ENCODE measurements at regions not wholly inside any gene's neighbourhood (a gene's known extent, or its start where the extent isn't known, plus 50 kb on each side); places are given as distances from the start of the nearest gene placed in this dataset.

DNA sequence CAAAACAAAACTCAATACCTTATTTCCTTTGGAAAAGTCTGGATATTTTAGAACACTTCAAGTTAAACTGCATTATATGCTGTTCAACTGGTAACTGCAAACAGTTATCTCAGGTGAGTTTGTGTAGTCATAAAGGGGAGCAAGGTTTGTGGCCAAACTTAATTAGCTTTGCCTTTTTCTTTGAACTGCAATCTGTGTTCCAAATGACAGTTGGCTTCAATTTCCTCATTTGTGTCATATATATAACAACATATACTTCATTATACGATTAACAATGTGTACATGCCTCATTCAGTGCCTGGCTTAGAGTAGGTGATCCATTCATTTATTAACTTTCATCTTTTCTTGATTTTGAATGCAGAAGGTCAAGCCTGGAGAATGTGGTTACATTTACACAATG lies 55.8 kb downstream of the KCNE4 start:
- H3K9ac ChIP-seq (ENCODE audit: insufficient read depth in 1 of 2, low read length in 2 of 2): no peak overlapping the region
- H3K4me1 ChIP-seq (ENCODE audit: control insufficient read depth in 5 of 5, insufficient read depth in 5 of 5, low read length in 5 of 5): no peaks in the 10 kb centered on the region
- H3K36me3 ChIP-seq (ENCODE audit: control insufficient read depth in 4 of 4, insufficient read depth in 4 of 4, low read length in 4 of 4): no peaks in the 10 kb centered on the region
- no peaks in the 10 kb centered on the region for H3K27me3 ChIP-seq (ENCODE audit: control insufficient read depth in 3 of 3, insufficient read depth in 3 of 3, low read length in 2 of 3)
- H3K9me3 ChIP-seq (ENCODE audit: control insufficient read depth in 4 of 4, insufficient read depth in 3 of 4, low read length in 3 of 4): no peaks in the 10 kb centered on the region
- no peak overlapping the region for H3K4me3 ChIP-seq
- no peak overlapping the region for H3K27ac ChIP-seq (ENCODE audit: low read depth in 1 of 2, low read length in 1 of 2)
- TF ChIP-seq CTCF (IDR thresholded peaks at IDR 0.05; ENCODE audit: control extremely low read depth, extremely low read depth): no peak
- ATAC-seq (ENCODE audit: insufficient read depth, low FRiP score): no peak
- DNase-seq: no peak
- 65 to 72% methylated on average over 1 of the region's 1 CpG for WGBS, 2 donors

- DNase-seq (no peak), ATAC-seq (ENCODE audit: insufficient read depth, low FRiP score) (peak; percentile 19)
- Histone ChIP-seq H3K9ac (ENCODE audit: insufficient read depth in 1 of 2, low read length in 2 of 2) (no peak overlapping the region), H3K36me3 (ENCODE audit: control insufficient read depth in 4 of 4, insufficient read depth in 4 of 4, low read length in 4 of 4) (no peaks in the 10 kb centered on the region), H3K27ac (ENCODE audit: low read depth in 1 of 2, low read length in 1 of 2) (no peak overlapping the region), H3K9me3 (ENCODE audit: control insufficient read depth in 4 of 4, insufficient read depth in 3 of 4, low read length in 3 of 4) (no peaks in the 10 kb centered on the region), H3K4me1 (ENCODE audit: control insufficient read depth in 5 of 5, insufficient read depth in 5 of 5, low read length in 5 of 5) (no peaks in the 10 kb centered on the region), H3K27me3 (ENCODE audit: control insufficient read depth in 3 of 3, insufficient read depth in 3 of 3, low read length in 2 of 3) (no peaks in the 10 kb centered on the region), H3K4me3 (no peak overlapping the region)
- no peak for TF ChIP-seq CTCF (IDR thresholded peaks at IDR 0.05; ENCODE audit: control extremely low read depth, extremely low read depth)
- WGBS, 2 donors: 48 to 68% methylated on average over 5 of the region's 5 CpGs
Measured at GRCh38 chr2:223108351-223109050, 56.5 kb downstream of the KCNE4 start.

GRCh38 chr2:223109341-223109740 lies 57.4 kb downstream of the KCNE4 start:
- no peak overlapping the region for H3K9ac ChIP-seq (ENCODE audit: insufficient read depth in 1 of 2, low read length in 2 of 2)
- WGBS, 2 donors: 43 to 70% methylated on average over 3 of the region's 3 CpGs
- no peaks in the 10 kb centered on the region for H3K27me3 ChIP-seq (ENCODE audit: control insufficient read depth in 3 of 3, insufficient read depth in 3 of 3, low read length in 2 of 3)
- H3K36me3 ChIP-seq (ENCODE audit: control insufficient read depth in 4 of 4, insufficient read depth in 4 of 4, low read length in 4 of 4): no peaks in the 10 kb centered on the region
- ATAC-seq (ENCODE audit: insufficient read depth, low FRiP score): no peak
- peak in 1 of 3 donors; percentile 48 for DNase-seq
- H3K27ac ChIP-seq (ENCODE audit: low read depth in 1 of 2, low read length in 1 of 2): no peak overlapping the region
- no peak for TF ChIP-seq CTCF (IDR thresholded peaks at IDR 0.05; ENCODE audit: control extremely low read depth, extremely low read depth)
- no peak overlapping the region for H3K4me3 ChIP-seq
- H3K4me1 ChIP-seq (ENCODE audit: control insufficient read depth in 5 of 5, insufficient read depth in 5 of 5, low read length in 5 of 5): no peaks in the 10 kb centered on the region
- H3K9me3 ChIP-seq (ENCODE audit: control insufficient read depth in 4 of 4, insufficient read depth in 3 of 4, low read length in 3 of 4): no peaks in the 10 kb centered on the region

GRCh38 chr2:223113161-223113560 lies 61.2 kb downstream of the KCNE4 start:
- DNase-seq: no peak

More at GRCh38 chr2:223113161-223113560, 61.2 kb downstream of the KCNE4 start:
- H3K27ac ChIP-seq (ENCODE audit: low read depth in 1 of 2, low read length in 1 of 2): no peak overlapping the region
- H3K9me3 ChIP-seq (ENCODE audit: control insufficient read depth in 4 of 4, insufficient read depth in 3 of 4, low read length in 3 of 4): no peaks in the 10 kb centered on the region
- H3K4me3 ChIP-seq: no peak overlapping the region
- no peak for ATAC-seq (ENCODE audit: insufficient read depth, low FRiP score)
- no peaks in the 10 kb centered on the region for H3K27me3 ChIP-seq (ENCODE audit: control insufficient read depth in 3 of 3, insufficient read depth in 3 of 3, low read length in 2 of 3)
- H3K36me3 ChIP-seq (ENCODE audit: control insufficient read depth in 4 of 4, insufficient read depth in 4 of 4, low read length in 4 of 4): no peaks in the 10 kb centered on the region
- no peaks in the 10 kb centered on the region for H3K4me1 ChIP-seq (ENCODE audit: control insufficient read depth in 5 of 5, insufficient read depth in 5 of 5, low read length in 5 of 5)
- TF ChIP-seq CTCF (IDR thresholded peaks at IDR 0.05; ENCODE audit: control extremely low read depth, extremely low read depth): no peak
- H3K9ac ChIP-seq (ENCODE audit: insufficient read depth in 1 of 2, low read length in 2 of 2): no peak overlapping the region

Data from lung (tissue), 11 donors.